ENCODE measurements at regions not wholly inside any gene's neighbourhood (a gene's known extent, or its start where the extent isn't known, plus 50 kb on each side); places are given as distances from the start of the nearest gene placed in this dataset.

GRCh38 chr5:124650951-124651662, 95.3 kb downstream of the ZNF608 start:
- peaks cover 7 to 14% of the 10 kb centered on the region in 2 donors for H3K36me3 Mint-ChIP-seq
- peaks cover 0 to 10% (median 0%) of the 10 kb centered on the region in 7 donors for H3K9me3 Mint-ChIP-seq
- no peak overlapping the region for H3K9ac ChIP-seq (ENCODE audit: insufficient read depth, low read length, poor library complexity, severe bottlenecking)
- WGBS (ENCODE audit: insufficient coverage) = no CpG with 5 or more reads among the region's 3 CpGs
- H3K4me1 ChIP-seq (ENCODE audit: control insufficient read depth in 1 of 2, insufficient read depth in 2 of 2, low read length in 2 of 2) = peaks cover 40 to 42% of the 10 kb centered on the region in 2 donors
- no peak for DNase-seq
- H2AFZ ChIP-seq (ENCODE audit: insufficient read depth, low read depth, low read length, poor library complexity, severe bottlenecking) = peak overlapping the region; percentile 36
- intact Hi-C loops (cut with micrococcal nuclease) = loop anchor here in 1 of 2 donors (5.0 kb wide), 1 partner anchor 206 kb away; no protein-coding TSS in a partner anchor
- peak overlapping the region; percentile 32 to 74 (median 35) for H3K4me3 ChIP-seq (replicated peaks in 1 of 3; ENCODE audit: low read depth in 2 of 3, low read length in 3 of 3)
- H3K27ac Mint-ChIP-seq = no peak overlapping the region
- no peaks in the 10 kb centered on the region for H3K9me3 ChIP-seq (replicated peaks in 1 of 2; ENCODE audit: control insufficient read depth in 1 of 2, insufficient read depth in 1 of 2, low read length in 2 of 2)
- H3K27ac ChIP-seq (ENCODE audit: low read depth in 1 of 2, low read length in 2 of 2) = no peak overlapping the region
- peaks cover 33 to 65% (median 39%) of the 10 kb centered on the region in 3 donors for H3K27me3 Mint-ChIP-seq (ENCODE audit: low read depth in 3 of 3)
- peaks cover 30% of the 10 kb centered on the region for H4K20me1 ChIP-seq (ENCODE audit: insufficient read depth, low read length)
- no peaks in the 10 kb centered on the region for H3K36me3 ChIP-seq (replicated peaks in 1 of 2; ENCODE audit: control insufficient read depth in 1 of 2, insufficient read depth in 2 of 2, low read length in 2 of 2)
- H3K27me3 ChIP-seq (ENCODE audit: control insufficient read depth in 2 of 2, insufficient read depth in 2 of 2, low read length in 2 of 2) = peaks cover 78 to 86% of the 10 kb centered on the region in 2 donors
- H3K4me1 Mint-ChIP-seq = peaks cover 41% of the 10 kb centered on the region
- peak overlapping the region in 1 of 2 donors; percentile 73 for H3K4me3 Mint-ChIP-seq
- peak overlapping the region; percentile 82 for H3K4me2 ChIP-seq (replicated peaks; ENCODE audit: extremely low read depth, low read length, poor library complexity, severe bottlenecking)
- no peaks in the 10 kb centered on the region for H3K79me2 ChIP-seq (ENCODE audit: insufficient read depth, low read length)
- TF ChIP-seq CTCF (IDR thresholded peaks at IDR 0.05) = no peak

GRCh38 chr5:124650147-124650561, 96.3 kb downstream of the ZNF608 start:
- no peak for TF ChIP-seq CTCF (IDR thresholded peaks at IDR 0.05)
- H3K4me3 Mint-ChIP-seq = peak overlapping the region in 1 of 2 donors; percentile 17
- peaks cover 41% of the 10 kb centered on the region for H3K4me1 Mint-ChIP-seq
- Histone ChIP-seq H3K4me2 (replicated peaks; ENCODE audit: extremely low read depth, low read length, poor library complexity, severe bottlenecking) (peak overlapping the region; percentile 58), H3K36me3 (replicated peaks in 1 of 2; ENCODE audit: control insufficient read depth in 1 of 2, insufficient read depth in 2 of 2, low read length in 2 of 2) (no peaks in the 10 kb centered on the region), H3K79me2 (ENCODE audit: insufficient read depth, low read length) (no peaks in the 10 kb centered on the region), H3K9ac (ENCODE audit: insufficient read depth, low read length, poor library complexity, severe bottlenecking) (no peak overlapping the region), H3K9me3 (replicated peaks in 1 of 2; ENCODE audit: control insufficient read depth in 1 of 2, insufficient read depth in 1 of 2, low read length in 2 of 2) (no peaks in the 10 kb centered on the region), H3K27ac (ENCODE audit: low read depth in 1 of 2, low read length in 2 of 2) (no peak overlapping the region), H3K4me3 (replicated peaks in 1 of 3; ENCODE audit: low read depth in 2 of 3, low read length in 3 of 3) (peak overlapping the region in 2 of 3 experiments; percentile 2 to 61), H3K4me1 (ENCODE audit: control insufficient read depth in 1 of 2, insufficient read depth in 2 of 2, low read length in 2 of 2) (peaks cover 40 to 42% of the 10 kb centered on the region in 2 donors), H4K20me1 (ENCODE audit: insufficient read depth, low read length) (peaks cover 30% of the 10 kb centered on the region), H3K27me3 (ENCODE audit: control insufficient read depth in 2 of 2, insufficient read depth in 2 of 2, low read length in 2 of 2) (peaks cover 77 to 87% of the 10 kb centered on the region in 2 donors), H2AFZ (ENCODE audit: insufficient read depth, low read depth, low read length, poor library complexity, severe bottlenecking) (no peak overlapping the region)
- DNase-seq = no peak
- WGBS (ENCODE audit: insufficient coverage) = no CpG with 5 or more reads among the region's 4 CpGs
- H3K27ac Mint-ChIP-seq = peak overlapping the region in 5 of 7 donors; percentile 15 to 84 (median 54)
- peaks cover 43 to 74% (median 49%) of the 10 kb centered on the region in 3 donors for H3K27me3 Mint-ChIP-seq (ENCODE audit: low read depth in 3 of 3)
- H3K9me3 Mint-ChIP-seq = peaks cover 0 to 10% (median 0%) of the 10 kb centered on the region in 7 donors
- intact Hi-C loops (cut with micrococcal nuclease) = loop anchor here in 1 of 2 donors (5.0 kb wide), 1 partner anchor 207 kb away; no protein-coding TSS in a partner anchor
- H3K36me3 Mint-ChIP-seq = peaks cover 7 to 14% of the 10 kb centered on the region in 2 donors

All from CD14-positive monocyte (primary cell).